Astrocyte of the spinal cord (primary cell): ENCODE measurements at regions not wholly inside any gene's neighbourhood (a gene's known extent, or its start where the extent isn't known, plus 50 kb on each side); places are given as distances from the start of the nearest gene placed in this dataset.

Experiments
- DNase-seq: peaks from one replicate; pipeline ENCODE4 v3.0.0; 2011; ENCODE audit warnings: low read depth, low spot score
- H3K4me3 ChIP-seq: 2 replicates; pipeline ENCODE4 v1.5.1; 2011; ENCODE audit warnings: low read depth, mild to moderate bottlenecking, low read length, moderate library complexity
- CTCF ChIP-seq: IDR thresholded peaks from 2 replicates; pipeline ENCODE4 v1.5.1; 2012; ENCODE audit warnings: low read depth, mild to moderate bottlenecking, low read length, inconsistent platforms
- in situ Hi-C: cut with HindIII; loops from 2 replicates; pipeline ENCODE4 v1.10.0; 2017; ENCODE audit warnings: low sequenced_read_pairs

DNA sequence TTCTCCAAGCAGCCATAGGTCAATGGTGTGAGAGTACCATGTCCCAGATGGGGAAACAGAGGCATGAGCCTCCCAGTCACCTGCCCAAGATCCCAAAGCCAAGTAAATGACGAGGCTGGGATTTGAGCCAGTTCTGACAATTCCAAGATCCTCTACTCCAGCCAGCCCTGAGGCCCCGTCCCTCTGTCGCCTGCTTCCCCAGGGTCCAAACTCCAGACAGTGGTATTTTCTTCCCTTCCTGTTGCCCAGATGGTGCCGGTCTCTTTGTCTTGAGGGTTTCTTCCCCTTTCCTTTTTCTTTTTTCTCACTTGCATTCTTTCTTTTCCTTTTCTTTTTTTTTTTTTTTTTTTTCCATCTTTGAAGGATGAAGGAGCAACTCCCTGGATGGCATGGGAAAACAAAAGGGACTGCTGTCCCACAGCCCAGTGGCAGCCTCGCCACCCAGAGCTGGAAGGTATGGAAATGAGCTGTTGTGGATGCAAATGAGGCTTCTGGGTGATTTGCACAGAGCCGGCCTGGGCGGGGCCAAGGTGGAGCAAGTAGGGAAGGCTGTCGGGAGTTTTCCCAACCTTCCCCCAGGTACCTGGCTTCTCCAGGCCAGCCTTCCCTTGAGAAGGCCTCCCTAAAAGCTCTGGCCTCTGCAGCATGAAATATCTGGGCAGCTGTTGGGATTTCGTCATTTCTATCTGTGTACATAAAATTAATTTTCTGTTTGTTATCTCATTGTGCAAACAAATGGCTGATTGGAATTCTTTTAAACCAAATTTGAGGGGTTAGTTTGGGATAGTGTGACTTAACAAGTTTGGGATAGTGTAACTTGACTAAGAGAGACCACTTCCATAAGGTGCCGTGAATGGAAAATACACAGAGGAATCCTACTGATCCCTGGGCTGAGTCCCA lies 146.8 kb downstream of the MN1 start:
- no peak for TF ChIP-seq CTCF
- H3K4me3 ChIP-seq = no peak overlapping the region
- in situ Hi-C loops = no loop called here
- no peak for DNase-seq

GRCh38 chr22:27655582-27656185 lies 145.9 kb downstream of the MN1 start:
- DNase-seq = no peak
- no peak for TF ChIP-seq CTCF
- H3K4me3 ChIP-seq = no peak overlapping the region
- in situ Hi-C loops = no loop called here

DNA sequence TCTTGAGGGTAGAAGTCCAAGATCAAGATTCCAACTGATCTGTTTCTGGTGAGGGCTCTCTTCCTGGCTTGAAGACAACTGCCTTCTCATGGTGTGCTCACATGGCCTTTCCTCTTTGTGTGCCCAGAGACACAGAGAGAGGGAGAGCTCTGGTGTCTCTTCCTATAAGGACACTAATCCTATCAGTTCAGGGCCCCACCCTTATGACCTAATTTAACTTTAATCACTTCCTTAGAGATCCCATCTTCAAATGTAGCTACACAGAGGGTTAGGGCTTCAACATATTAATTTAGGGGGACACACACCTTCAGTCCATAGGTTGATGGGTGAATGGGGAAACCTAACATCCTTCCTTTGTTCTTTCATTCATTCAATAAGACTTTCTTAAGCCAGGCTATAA lies 144.6 kb downstream of the MN1 start:
- DNase-seq = no peak
- TF ChIP-seq CTCF = no peak
- in situ Hi-C loops = no loop called here
- H3K4me3 ChIP-seq = no peak overlapping the region

- in situ Hi-C loops = no loop called here
- H3K4me3 ChIP-seq = no peak overlapping the region
- DNase-seq = no peak
- no peak for TF ChIP-seq CTCF
These were observed 141.2 kb downstream of the MN1 start for GRCh38 chr22:27660306-27660705.

- in situ Hi-C loops = no loop called here
- TF ChIP-seq CTCF = no peak
- no peak overlapping the region for H3K4me3 ChIP-seq
- no peak for DNase-seq
These were observed 138.9 kb downstream of the MN1 start for GRCh38 chr22:27662359-27663301.

DNA sequence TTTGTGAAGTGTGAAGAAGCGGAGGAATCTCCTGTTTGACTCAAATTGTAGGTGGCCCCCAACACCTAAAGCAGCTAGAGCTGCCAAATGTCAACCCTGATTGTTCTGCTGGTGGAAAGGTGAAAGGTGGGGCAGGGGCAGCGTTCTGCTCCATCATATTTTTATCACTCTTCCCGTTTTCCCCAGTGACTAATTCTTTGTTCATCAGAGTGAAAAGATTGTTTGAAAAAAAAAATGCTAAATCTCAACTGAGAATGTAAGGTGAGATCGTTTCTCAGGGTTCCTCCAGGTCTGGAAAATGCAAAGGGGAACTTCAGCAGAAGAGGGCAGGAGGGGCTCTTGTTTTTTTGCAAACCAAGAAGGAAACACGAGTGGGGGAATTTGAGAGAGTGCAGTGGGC lies 137.7 kb downstream of the MN1 start:
- no peak for TF ChIP-seq CTCF
- no peak overlapping the region for H3K4me3 ChIP-seq
- DNase-seq = no peak
- in situ Hi-C loops = no loop called here
